HG03097 (cell line): ENCODE measurements at regions not wholly inside any gene's neighbourhood (a gene's known extent, or its start where the extent isn't known, plus 50 kb on each side); places are given as distances from the start of the nearest gene placed in this dataset.

Experiments used
- ATAC-seq: cut with Tn5 transposase; IDR thresholded peaks from one replicate; pipeline ENCODE4 v1.9.1; 2021; ENCODE audit not compliant: unreplicated experiment, low FRiP score

DNA sequence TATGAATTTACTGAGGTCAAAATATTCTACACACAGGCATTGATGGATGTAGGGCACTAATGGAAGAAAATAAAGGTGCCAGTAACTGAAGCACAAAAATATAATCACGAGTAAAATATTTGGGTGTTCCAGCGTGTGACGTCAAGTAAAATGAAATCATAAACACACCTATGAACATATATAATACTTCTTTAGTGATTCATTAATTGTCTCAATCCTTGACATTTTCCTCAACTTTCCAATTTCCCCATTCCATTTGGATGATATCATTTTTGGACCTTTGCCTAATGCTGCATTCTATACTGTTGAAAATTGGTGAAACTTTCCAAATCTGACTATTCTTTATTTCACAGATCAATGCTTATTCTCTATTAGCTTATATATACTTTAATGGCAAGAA lies 649.3 kb downstream of the GALC start:
- ATAC-seq: no peak

DNA sequence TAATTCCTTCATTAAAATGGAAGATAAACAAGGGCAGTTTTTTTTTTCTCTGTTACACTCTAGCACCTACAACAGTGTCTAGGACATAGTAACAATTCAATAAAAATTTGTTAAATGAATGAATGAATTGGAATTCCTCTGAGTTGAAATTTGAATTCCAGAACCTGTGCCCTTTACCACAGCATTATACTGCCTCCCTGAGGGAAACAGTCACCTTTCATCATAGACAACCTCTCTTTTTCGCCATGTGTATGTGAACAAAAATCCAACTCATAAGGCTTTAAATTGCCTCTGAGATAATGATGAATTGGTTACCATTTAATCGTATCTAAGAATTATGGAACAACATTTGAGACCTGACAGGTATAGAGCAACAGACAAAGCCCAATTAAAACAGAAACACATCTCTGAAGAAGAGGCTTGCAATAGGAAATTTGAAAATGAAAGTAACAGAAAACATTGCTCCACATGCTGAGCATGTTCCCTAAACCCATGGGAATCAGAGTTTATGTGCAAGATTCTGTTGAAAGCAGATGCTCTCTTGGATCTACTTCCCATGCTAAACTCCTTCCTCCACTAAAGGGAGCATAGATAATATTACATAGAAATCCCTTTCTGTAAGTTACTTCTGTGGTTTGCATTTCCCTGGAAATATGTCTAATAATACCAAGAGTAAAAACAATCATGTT lies 657.8 kb downstream of the GALC start:
- no peak for ATAC-seq

DNA sequence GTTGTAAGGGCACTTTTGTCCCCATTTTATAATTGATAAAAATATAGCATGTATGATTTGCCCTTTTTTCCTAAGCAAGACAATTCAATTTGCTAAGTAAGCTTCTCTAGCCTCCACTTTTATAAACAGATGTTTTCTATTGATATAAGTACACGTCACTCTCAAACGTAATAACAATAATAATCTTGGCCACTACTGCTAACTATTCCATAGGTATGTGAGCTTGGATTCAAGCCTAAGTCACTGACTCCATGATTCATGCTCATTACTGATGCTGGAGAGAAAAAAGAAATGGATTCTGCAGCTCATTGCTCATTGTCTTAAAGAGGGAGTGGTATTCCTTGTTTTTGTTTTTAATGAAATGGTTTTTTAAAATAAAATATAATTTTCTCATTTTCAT lies 661.0 kb downstream of the GALC start:
- ATAC-seq: no peak

DNA sequence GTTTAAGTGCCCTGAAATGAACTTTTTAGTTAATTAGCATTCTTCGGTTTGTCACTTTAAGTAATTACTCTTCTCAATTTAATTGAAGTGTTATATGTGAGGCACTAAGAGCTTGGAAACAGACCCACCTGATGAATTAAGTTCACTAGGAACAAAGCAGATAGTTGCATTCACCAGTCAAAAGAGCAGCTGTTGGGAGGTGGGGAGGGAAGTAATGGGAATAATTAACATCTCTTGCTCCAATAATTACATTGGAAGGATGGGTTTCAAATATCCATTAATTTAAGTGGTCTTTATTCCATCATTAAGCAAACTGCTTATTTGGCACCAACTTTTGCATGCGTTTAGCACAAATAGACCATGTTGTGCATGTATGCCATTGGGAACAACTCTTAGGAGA lies 667.2 kb downstream of the GALC start:
- ATAC-seq: no peak

DNA sequence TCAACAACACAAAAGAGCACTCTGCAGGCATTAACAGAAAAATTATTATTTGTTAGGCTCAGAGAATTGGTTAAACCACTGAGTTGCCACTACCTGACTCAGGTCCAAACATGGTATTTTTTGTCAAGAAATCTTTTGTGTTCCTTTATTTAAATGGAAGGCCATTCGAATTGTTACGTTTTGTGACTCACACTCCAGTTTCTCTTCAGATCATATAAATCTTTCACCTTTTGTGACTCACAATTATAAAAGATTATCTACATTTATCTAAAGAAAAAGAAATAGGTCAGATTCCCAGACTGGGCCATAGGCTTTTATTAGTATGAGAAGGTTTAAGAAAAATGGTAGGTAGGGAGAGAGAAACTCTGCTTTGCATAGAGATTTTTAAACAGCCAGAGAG lies 669.8 kb downstream of the GALC start:
- ATAC-seq: no peak

DNA sequence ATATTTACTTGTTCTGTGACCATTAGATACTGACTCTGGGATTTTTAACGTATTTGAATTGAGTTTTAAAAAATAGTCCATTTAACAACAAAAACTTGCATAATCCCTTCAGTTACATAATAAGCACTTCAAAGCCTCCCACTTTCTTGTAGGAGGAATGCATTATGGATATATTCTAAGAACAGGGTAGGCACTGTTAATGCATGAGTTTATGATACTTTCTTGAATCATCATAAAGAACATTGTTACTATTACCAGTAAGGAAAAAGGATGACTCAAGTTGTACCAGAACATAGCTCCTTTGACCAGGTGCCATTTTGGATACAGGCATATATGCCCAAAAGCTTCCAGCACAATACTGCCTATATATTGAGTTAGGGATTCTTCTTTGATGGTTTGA lies 671.4 kb downstream of the GALC start:
- no peak for ATAC-seq

DNA sequence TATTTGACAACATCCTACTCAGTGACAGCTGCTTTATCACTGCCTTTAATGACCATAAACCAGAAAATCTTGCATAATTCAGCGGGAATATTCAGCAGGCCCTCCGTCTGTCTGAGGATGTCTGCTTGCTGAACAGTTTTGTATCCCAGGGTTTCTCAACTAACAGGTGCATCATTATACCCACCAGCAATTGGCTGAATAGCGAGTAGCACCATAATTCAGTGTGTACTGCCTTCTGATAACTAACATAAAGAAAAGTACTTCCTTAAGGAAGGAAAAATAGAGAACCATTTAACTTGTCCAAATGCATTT lies 680.1 kb downstream of the GALC start:
- ATAC-seq: no peak

DNA sequence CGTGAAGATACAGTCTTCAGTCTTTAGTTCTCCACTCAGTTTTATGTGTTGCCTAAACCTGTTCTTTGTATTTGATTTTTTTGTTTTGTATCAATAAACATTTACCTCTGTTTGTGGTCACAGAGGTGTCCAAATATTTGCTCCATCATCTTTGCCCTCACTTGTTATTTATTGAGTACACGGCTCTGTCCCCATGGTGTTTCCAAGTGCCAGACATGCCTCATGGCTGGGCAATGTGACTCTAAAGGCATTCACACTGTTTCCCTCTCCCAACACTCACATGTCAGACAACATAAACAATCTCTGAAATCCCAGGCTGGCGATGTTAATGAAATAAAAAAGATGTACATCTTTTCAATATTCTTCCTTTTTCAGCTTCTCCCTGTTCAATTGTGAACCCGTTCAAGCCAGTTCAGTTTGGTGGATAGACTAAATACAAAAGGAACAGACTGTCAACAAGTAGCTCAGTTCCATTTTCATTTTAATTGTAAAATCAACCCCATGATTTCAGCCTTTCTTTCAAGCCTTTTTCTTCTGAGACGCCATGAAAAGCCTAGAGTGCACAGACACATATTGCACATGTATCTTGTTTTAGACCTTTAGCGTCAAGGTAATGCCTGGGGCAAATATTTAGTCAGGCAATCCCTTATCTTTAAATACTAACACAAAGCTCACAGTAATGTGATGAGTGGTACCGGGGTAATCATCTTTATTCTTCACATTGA lies 680.7 kb downstream of the GALC start:
- no peak for ATAC-seq

DNA sequence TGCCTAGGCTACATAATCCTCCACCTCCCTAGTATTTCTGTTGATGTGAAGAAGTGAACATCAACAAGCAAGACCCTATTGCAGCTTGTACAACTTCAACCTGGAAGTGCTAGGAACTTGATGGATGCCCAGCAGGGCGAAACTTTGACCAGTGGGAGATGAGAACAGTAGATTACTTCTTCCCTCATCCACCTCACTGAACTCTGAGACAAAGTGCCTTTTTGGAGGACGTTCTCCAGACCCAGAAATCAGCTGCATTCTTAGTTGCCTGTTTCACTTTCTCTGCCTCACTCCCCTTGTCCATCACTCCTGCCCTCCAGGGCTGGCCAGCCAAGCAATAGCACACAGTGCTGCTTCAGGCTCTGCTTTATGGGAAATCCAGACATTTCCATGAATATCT lies 683.4 kb downstream of the GALC start:
- ATAC-seq: no peak

DNA sequence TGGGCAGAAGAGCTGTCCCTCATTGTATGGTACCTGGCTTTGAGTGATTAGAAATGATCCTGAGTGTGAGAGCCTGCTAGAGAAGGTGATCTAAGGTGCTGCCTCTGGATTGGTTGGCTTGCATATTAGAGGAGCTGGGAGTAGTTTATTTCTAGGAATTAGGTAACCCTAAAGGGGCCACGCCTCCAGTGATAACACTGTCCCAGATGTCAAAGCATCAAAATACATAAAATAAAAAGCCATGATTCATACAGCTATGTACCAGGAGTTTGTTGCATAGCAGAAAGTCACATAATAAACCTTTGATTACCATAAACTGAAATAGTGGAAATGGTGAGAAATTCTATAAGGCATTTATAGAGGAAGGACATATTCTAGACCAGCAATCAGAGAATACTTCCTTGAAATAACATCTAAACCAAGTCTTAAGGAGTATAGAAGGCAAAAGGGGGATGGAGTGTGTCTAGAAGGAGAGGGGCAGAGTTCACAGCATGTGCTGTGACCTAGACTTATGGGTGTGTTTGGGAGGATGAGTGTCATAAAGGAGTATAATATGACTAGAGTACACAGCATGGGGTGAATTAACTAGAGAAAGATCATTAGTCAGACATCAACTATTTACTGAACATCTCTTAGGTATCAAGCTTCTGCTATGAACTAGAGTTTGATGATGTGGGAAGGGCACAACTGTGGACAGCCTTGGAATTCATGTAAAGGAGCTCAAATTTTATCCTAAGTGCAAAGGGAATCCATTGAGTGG lies 686.4 kb downstream of the GALC start:
- no peak for ATAC-seq

DNA sequence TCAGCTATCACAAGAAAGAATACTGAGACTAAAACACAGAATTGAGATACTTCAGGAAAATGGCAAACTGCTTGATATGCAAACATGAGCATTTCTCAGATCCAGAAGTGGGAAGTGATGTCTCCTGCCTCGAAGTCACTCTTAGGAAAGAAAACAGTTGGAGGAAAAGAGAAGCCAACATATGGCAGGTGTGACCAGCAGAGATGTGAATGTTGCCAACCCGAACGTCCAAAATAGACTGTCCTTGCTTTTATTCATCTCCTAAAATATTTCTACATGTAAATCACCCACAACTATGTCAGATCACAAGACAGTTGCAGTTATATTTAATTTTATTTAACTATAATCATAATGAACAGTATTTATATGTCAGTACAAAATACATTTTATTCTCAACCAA lies 687.6 kb downstream of the GALC start:
- ATAC-seq: no peak

DNA sequence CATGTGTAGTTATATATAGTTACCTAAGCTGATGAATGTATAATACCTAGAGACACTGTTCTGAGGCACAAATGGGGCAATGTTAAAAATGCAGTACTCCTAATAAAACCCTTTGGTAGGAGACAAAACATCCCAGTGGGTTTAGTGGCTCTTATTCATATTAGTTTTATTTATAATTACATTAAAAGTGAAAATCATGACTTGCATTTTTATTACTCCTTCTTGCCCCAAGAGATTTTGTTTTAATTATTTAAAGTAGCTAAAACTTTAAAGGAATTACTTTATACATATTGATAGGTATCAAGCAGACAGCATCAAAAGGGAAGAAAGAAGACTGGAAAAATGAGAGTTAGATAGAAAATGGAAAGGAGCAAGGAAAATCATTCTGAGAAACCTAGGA lies 688.6 kb downstream of the GALC start:
- ATAC-seq: no peak

DNA sequence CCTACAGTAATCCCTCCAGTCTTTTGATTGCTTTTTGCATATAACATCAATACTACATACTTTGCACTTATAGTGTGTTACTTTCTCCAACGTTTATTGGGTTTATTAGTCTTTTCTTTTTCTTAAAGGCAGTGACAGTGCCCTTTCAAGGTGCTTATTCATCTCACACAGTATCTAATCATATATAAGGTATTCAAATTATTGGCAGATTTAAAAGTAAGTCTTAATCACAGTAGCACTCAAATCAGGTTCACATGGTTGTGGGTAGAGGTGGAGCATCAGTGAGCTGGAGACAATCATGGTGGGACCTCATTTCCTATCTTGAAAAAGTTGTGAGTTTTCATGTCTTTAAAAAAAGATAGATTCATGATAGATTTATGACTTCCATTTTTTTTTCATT lies 706.2 kb downstream of the GALC start:
- no peak for ATAC-seq

DNA sequence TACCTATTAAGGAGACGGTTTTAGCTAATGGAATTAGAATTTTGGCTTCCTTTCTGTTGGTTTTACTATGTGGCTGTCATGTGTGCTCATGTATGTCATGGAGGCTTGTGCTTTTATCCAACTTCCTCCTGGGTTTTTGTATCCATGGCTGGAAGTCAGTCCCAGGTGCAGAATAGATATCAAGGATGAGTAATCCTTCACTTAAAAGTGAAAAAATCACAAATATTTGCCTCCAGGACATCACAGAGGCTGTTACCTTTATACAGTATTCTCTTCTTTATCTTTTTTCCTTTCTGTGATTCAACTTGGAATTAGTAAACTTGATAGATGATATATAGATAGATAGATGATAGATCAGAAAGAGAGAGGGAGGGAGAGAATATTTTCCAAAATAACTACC lies 706.8 kb downstream of the GALC start:
- ATAC-seq: no peak

DNA sequence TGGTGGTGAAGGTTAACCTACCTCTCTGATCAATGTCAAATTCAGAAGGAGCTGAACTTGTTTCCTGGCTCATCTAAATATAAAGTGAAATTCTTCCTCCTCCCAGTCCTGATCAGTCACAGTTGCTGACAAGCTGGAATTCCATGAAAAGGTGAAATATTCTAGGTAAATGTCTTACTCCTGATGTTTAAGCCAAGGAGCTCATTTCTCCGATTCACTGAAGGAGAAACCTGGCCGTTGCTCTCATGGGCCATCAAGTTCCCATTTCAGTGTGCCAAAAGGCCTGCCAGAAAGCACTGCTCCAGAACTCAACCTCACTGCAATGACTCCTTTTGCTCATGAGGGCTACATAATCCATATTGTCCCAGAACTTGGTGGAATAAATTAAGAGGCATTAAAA lies 707.5 kb downstream of the GALC start:
- ATAC-seq: no peak

DNA sequence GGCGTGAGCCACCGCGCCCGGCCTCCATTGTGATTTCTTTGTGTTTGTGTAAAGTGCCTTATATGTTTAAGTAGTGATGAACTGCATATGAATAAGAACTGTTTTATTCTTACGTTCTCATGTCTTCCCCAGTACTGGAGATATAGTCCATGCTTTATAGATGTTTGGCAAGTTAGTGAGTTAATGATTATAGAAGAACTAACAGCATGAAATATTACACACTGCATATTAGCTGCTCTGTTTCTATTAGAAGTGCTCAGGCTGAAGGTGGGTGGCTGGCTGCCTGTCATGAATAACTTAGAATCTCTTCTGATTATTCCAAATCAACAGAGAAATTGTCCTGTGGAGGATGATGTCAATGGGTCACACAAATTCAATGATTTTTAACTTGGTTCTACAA lies 709.4 kb downstream of the GALC start:
- no peak for ATAC-seq

DNA sequence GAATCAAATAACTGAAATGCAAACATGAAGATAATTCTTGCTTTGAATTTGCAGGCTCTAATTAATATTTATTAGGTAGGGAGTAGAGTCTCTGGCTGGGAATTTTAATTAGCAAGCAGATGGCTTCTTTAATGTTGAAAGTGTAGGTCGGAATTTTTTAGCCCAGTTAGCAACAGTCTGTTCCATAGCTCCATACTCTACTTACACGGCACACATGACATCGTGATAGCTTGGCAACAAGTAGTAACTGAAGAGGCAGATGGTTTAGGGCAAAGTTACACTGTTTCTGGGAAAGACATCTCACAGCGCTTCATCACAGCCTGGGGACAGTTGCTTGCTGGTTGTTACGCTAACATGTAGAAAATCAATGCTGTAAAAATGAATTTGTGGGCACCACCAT lies 710.7 kb downstream of the GALC start:
- ATAC-seq: no peak

DNA sequence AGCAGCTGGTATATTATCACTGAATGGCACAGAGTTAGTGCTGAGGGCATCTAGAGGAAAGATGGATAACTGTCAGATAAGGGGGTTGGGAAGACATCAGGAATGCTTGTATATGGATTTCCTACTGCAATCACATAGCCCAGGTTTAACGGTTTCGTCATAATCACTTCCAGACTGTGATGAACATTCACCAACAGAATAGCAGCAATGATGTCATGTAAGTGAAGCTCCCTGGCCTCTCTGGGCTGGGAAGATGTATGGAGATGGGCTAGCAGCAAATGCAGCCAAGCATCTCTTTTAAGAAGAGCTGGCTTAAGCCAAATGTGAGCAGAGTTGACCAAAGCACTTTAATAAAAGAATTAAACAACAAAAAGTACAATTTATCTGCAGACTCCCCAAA lies 714.6 kb downstream of the GALC start:
- ATAC-seq: no peak

DNA sequence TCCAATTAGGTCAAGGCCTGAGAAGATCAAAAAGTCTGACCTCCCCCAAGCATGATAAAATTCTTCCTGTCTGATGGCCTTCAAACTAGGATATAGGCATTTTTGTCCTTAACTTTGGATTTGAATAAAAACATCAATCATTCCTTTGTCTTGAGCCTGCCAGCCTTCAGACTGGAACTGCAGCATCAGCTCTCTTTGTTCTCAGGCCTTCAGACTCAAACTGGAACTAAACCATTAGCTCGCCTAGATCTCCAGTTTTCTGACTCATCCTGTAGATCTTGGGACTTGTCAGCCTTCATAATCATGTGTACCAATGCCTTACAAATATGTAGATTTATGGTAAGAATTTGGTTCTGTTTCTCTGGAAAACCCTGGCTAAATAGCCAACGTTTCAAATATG lies 721.7 kb downstream of the GALC start:
- ATAC-seq: no peak

DNA sequence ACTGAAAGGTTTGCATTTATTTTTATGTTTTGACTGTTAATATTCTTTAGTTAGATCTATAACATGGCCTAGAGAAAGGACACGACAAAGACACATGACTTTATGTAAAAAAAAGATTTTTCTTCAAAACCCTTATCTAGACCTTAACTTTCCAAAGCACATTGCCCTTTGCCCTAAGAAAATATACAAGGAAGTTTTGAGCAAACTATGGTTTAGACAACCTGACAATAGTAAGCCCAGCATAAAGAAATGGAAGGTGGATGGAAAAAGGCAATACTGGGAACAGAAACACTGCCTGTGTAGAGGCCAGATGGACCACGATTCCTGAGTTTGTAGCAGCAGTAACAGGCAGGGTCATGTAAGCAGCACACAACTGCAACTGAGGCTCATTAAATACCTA lies 724.0 kb downstream of the GALC start:
- no peak for ATAC-seq

DNA sequence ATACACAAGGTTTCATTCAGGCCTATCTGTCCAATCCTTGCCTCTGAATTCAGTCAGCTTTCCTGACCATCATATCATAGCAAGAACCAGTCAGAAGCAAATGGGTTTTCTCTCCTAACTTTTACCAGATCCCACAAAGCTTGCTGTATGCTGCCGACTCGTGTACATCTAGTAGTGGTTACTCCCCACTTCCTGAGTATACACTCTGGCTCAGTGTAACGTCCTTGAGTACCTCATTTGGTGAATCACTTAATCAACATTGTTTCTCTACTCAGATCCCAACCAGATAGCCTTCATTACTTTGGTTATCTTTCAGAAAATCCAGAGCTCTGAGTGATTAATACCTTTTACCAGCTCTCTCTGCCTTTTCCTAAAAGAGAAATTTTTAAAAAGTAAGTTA lies 728.2 kb downstream of the GALC start:
- ATAC-seq: no peak

DNA sequence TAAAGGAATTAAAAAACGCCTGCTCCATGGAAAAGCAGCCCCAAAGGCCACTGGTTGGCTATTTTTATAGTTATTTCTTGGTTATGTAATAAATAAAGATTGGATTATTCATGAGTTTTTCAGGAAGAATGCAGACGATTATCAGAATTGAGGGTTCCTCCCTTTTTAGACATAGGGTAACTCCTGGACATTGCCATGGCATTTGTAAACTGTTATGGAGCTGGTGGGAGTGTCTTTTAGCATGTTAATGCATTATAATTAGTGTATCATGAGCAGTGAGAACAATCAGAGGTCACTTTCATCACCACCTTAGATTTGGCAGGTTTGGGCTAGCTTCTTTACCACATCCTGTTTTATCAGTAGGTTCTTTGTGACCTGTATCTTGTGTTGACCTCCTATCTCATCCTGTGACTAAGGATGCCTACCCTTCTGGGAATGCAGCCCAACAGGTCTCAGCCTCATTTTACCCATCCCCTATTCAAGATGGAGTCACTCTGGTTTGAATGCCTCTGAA lies 728.7 kb downstream of the GALC start:
- no peak for ATAC-seq
